ENCODE measurements at regions not wholly inside any gene's neighbourhood (a gene's known extent, or its start where the extent isn't known, plus 50 kb on each side); places are given as distances from the start of the nearest gene placed in this dataset.

- ChIA-PET CTCF (no interaction called here), POLR2A (ENCODE audit: unreplicated experiment) (no interaction called here)
- Histone ChIP-seq H3K4me2 (no peak overlapping the region), H3K9me2 (ENCODE audit: insufficient read depth) (no peaks in the 10 kb centered on the region), H3K4me1 (replicated peaks; ENCODE audit: insufficient read depth) (no peaks in the 10 kb centered on the region), H3K4me3 (no peak overlapping the region), H4K20me1 (ENCODE audit: insufficient read depth) (no peaks in the 10 kb centered on the region), H3F3A (ENCODE audit: insufficient read depth, low read depth) (no peaks in the 10 kb centered on the region), H2AFZ (no peak overlapping the region), H3K9me3 (ENCODE audit: insufficient read depth, low read depth) (no peaks in the 10 kb centered on the region), H3K79me2 (ENCODE audit: low read depth) (no peaks in the 10 kb centered on the region), H3K27ac (no peak overlapping the region), H3K36me3 (ENCODE audit: low read depth) (no peaks in the 10 kb centered on the region), H3K27me3 (ENCODE audit: insufficient read depth, low read depth) (peaks cover 59% of the 10 kb centered on the region)
- intact Hi-C loops (cut with micrococcal nuclease; ENCODE audit: unreplicated experiment): no loop called here
- no TSS peak for BruUV-seq (replicated peaks)
- TF ChIP-seq CTCF (conservative IDR thresholded peaks at IDR 0.05): no peak
- TF ChIP-seq EZH2 (IDR thresholded peaks at IDR 0.05; ENCODE audit: low read depth): no peak
- DNase-seq: no peak
These were observed 188.2 kb upstream of the PLXNA2 start for GRCh38 chr1:208432346-208432745.

GRCh38 chr1:208433086-208433485 is 188.9 kb upstream of the PLXNA2 start:
- no peaks in the 10 kb centered on the region for H4K20me1 ChIP-seq (ENCODE audit: insufficient read depth)

GRCh38 chr1:208433971-208434370 is 189.8 kb upstream of the PLXNA2 start:
- no peaks in the 10 kb centered on the region for H3K36me3 ChIP-seq (ENCODE audit: low read depth)
- ChIA-PET CTCF (no interaction called here), POLR2A (ENCODE audit: unreplicated experiment) (no interaction called here)
- DNase-seq: no peak
- no peaks in the 10 kb centered on the region for H4K20me1 ChIP-seq (ENCODE audit: insufficient read depth)
- no peak overlapping the region for H3K4me3 ChIP-seq
- no peak overlapping the region for H3K27ac ChIP-seq
- no TSS peak for BruUV-seq (replicated peaks)
- H3K27me3 ChIP-seq (ENCODE audit: insufficient read depth, low read depth): peaks cover 55% of the 10 kb centered on the region
- intact Hi-C loops (cut with micrococcal nuclease; ENCODE audit: unreplicated experiment): no loop called here
- no peak overlapping the region for H2AFZ ChIP-seq
- TF ChIP-seq EZH2 (IDR thresholded peaks at IDR 0.05; ENCODE audit: low read depth) (no peak), CTCF (conservative IDR thresholded peaks at IDR 0.05) (no peak)
- H3K9me2 ChIP-seq (ENCODE audit: insufficient read depth): no peaks in the 10 kb centered on the region; the same call in 1 of the 2 replicates
- no peaks in the 10 kb centered on the region for H3K9me3 ChIP-seq (ENCODE audit: insufficient read depth, low read depth)
- no peaks in the 10 kb centered on the region for H3K4me1 ChIP-seq (replicated peaks; ENCODE audit: insufficient read depth)
- no peaks in the 10 kb centered on the region for H3F3A ChIP-seq (ENCODE audit: insufficient read depth, low read depth)
- no peak overlapping the region for H3K4me2 ChIP-seq
- H3K79me2 ChIP-seq (ENCODE audit: low read depth): no peaks in the 10 kb centered on the region

More at GRCh38 chr1:208433086-208433485, 188.9 kb upstream of the PLXNA2 start:
- Histone ChIP-seq H3K4me3 (no peak overlapping the region), H3K27ac (no peak overlapping the region), H3K9me2 (ENCODE audit: insufficient read depth) (no peaks in the 10 kb centered on the region), H3K4me1 (replicated peaks; ENCODE audit: insufficient read depth) (no peaks in the 10 kb centered on the region), H3K36me3 (ENCODE audit: low read depth) (no peaks in the 10 kb centered on the region), H3K79me2 (ENCODE audit: low read depth) (no peaks in the 10 kb centered on the region), H2AFZ (no peak overlapping the region), H3K9me3 (ENCODE audit: insufficient read depth, low read depth) (no peaks in the 10 kb centered on the region), H3K27me3 (ENCODE audit: insufficient read depth, low read depth) (peaks cover 59% of the 10 kb centered on the region), H3K4me2 (no peak overlapping the region), H3F3A (ENCODE audit: insufficient read depth, low read depth) (no peaks in the 10 kb centered on the region)
- BruUV-seq (replicated peaks): no TSS peak
- no peak for DNase-seq
- intact Hi-C loops (cut with micrococcal nuclease; ENCODE audit: unreplicated experiment): no loop called here
- POLR2A ChIA-PET (ENCODE audit: unreplicated experiment): no interaction called here
- no peak for TF ChIP-seq EZH2 (IDR thresholded peaks at IDR 0.05; ENCODE audit: low read depth)
- TF ChIP-seq CTCF (conservative IDR thresholded peaks at IDR 0.05): no peak
- CTCF ChIA-PET: no interaction called here

All from PC-9 (cell line).